ENCODE measurements at regions not wholly inside any gene's neighbourhood (a gene's known extent, or its start where the extent isn't known, plus 50 kb on each side); places are given as distances from the start of the nearest gene placed in this dataset.

GRCh38 chr2:149988361-149988760, 400.8 kb upstream of the MMADHC start:
- Histone ChIP-seq H3F3A (ENCODE audit: low read length, unreplicated experiment) (peaks cover 4% of the 10 kb centered on the region), H3K4me2 (ENCODE audit: low read length) (no peak overlapping the region), H3K36me3 (ENCODE audit: low read depth, low read length) (no peaks in the 10 kb centered on the region), H3K4me1 (ENCODE audit: insufficient read depth, low read length) (peaks cover 56% of the 10 kb centered on the region), H3K9me2 (replicated peaks; ENCODE audit: low read length) (no peaks in the 10 kb centered on the region), H3K9me3 (ENCODE audit: low read length) (no peaks in the 10 kb centered on the region), H3K79me2 (ENCODE audit: low read length) (no peaks in the 10 kb centered on the region), H3K27me3 (ENCODE audit: low read length) (no peaks in the 10 kb centered on the region), H3K9ac (ENCODE audit: low read length) (no peak overlapping the region), H2AFZ (ENCODE audit: low read length) (no peak overlapping the region), H3K4me3 (ENCODE audit: low read length) (no peak overlapping the region), H3K27ac (ENCODE audit: low read length) (0 out of 2 replicates have a peak overlapping the region, but pooled peaks have one; percentile 74), H4K20me1 (ENCODE audit: low read length) (no peaks in the 10 kb centered on the region)
- no peak for TF ChIP-seq CTCF (conservative IDR thresholded peaks at IDR 0.05; ENCODE audit: low read depth, low read length)
- TF ChIP-seq EZH2phosphoT487 (IDR thresholded peaks at IDR 0.05; ENCODE audit: borderline replicate concordance, low read length), result no peak
- no peak for TF ChIP-seq EZH2 (IDR thresholded peaks at IDR 0.05; ENCODE audit: low read length, unreplicated experiment)
- POLR2A ChIA-PET (ENCODE audit: unreplicated experiment), result no interaction called here
- DNase-seq, result no peak
- ATAC-seq, result no peak
- no TSS peak for BruUV-seq (replicated peaks)
- CTCF ChIA-PET, result no interaction called here
- intact Hi-C loops (cut with micrococcal nuclease), result loop anchor here (2.0 to 10.0 kb wide), 4 partner anchors 66 to 392 kb away; no protein-coding TSS in a partner anchor

GRCh38 chr2:149986861-149987260, 399.3 kb upstream of the MMADHC start:
- CTCF ChIA-PET, result interaction anchor here (0.8 kb wide), 1 partner anchor 215 kb away, joined by 3 read pairs; no protein-coding TSS in a partner anchor
- Histone ChIP-seq H3K9ac (ENCODE audit: low read length) (no peak overlapping the region), H3K27me3 (ENCODE audit: low read length) (no peaks in the 10 kb centered on the region), H3K9me3 (ENCODE audit: low read length) (no peaks in the 10 kb centered on the region), H3K4me3 (ENCODE audit: low read length) (no peak overlapping the region), H3K79me2 (ENCODE audit: low read length) (no peaks in the 10 kb centered on the region), H3K36me3 (ENCODE audit: low read depth, low read length) (no peaks in the 10 kb centered on the region), H3K4me2 (ENCODE audit: low read length) (no peak overlapping the region), H3K9me2 (replicated peaks; ENCODE audit: low read length) (no peaks in the 10 kb centered on the region), H2AFZ (ENCODE audit: low read length) (no peak overlapping the region), H3K4me1 (ENCODE audit: insufficient read depth, low read length) (peaks cover 43% of the 10 kb centered on the region), H4K20me1 (ENCODE audit: low read length) (no peaks in the 10 kb centered on the region), H3F3A (ENCODE audit: low read length, unreplicated experiment) (peaks cover 4% of the 10 kb centered on the region), H3K27ac (ENCODE audit: low read length) (no peak overlapping the region)
- DNase-seq (no peak), ATAC-seq (no peak)
- no peak for TF ChIP-seq CTCF (conservative IDR thresholded peaks at IDR 0.05; ENCODE audit: low read depth, low read length)
- TF ChIP-seq EZH2 (IDR thresholded peaks at IDR 0.05; ENCODE audit: low read length, unreplicated experiment), result no peak
- no peak for TF ChIP-seq EZH2phosphoT487 (IDR thresholded peaks at IDR 0.05; ENCODE audit: borderline replicate concordance, low read length)
- intact Hi-C loops (cut with micrococcal nuclease), result loop anchor here (5.0 to 10.0 kb wide), 2 partner anchors 65 to 212 kb away; no protein-coding TSS in a partner anchor
- POLR2A ChIA-PET (ENCODE audit: unreplicated experiment), result no interaction called here
- BruUV-seq (replicated peaks), result no TSS peak

- Histone ChIP-seq H2AFZ (ENCODE audit: low read length) (no peak overlapping the region), H3K4me2 (ENCODE audit: low read length) (no peak overlapping the region), H3K4me1 (ENCODE audit: insufficient read depth, low read length) (peaks cover 18% of the 10 kb centered on the region), H3K9ac (ENCODE audit: low read length) (no peak overlapping the region), H3K36me3 (ENCODE audit: low read depth, low read length) (no peaks in the 10 kb centered on the region), H3K27me3 (ENCODE audit: low read length) (no peaks in the 10 kb centered on the region), H3K27ac (ENCODE audit: low read length) (no peak overlapping the region), H3F3A (ENCODE audit: low read length, unreplicated experiment) (peaks cover 3% of the 10 kb centered on the region), H3K4me3 (ENCODE audit: low read length) (no peak overlapping the region), H3K9me3 (ENCODE audit: low read length) (no peaks in the 10 kb centered on the region), H3K79me2 (ENCODE audit: low read length) (no peaks in the 10 kb centered on the region), H3K9me2 (replicated peaks; ENCODE audit: low read length) (no peaks in the 10 kb centered on the region), H4K20me1 (ENCODE audit: low read length) (no peaks in the 10 kb centered on the region)
- intact Hi-C loops (cut with micrococcal nuclease), result loop anchor here (10.0 kb wide), 1 partner anchor 210 kb away; no protein-coding TSS in a partner anchor
- ATAC-seq (no peak), DNase-seq (no peak)
- CTCF ChIA-PET, result no interaction called here
- TF ChIP-seq CTCF (conservative IDR thresholded peaks at IDR 0.05; ENCODE audit: low read depth, low read length) (no peak), EZH2phosphoT487 (IDR thresholded peaks at IDR 0.05; ENCODE audit: borderline replicate concordance, low read length) (no peak), EZH2 (IDR thresholded peaks at IDR 0.05; ENCODE audit: low read length, unreplicated experiment) (no peak)
- POLR2A ChIA-PET (ENCODE audit: unreplicated experiment), result no interaction called here
- BruUV-seq (replicated peaks), result no TSS peak
These were observed 396.7 kb upstream of the MMADHC start for GRCh38 chr2:149984311-149984710.

Measured in PC-3 (cell line).